Ishikawa (cell line): ENCODE measurements at regions not wholly inside any gene's neighbourhood (a gene's known extent, or its start where the extent isn't known, plus 50 kb on each side); places are given as distances from the start of the nearest gene placed in this dataset.

Source experiments
- CEBPB ChIP-seq: IDR thresholded peaks from 2 replicates; pipeline ENCODE4 v1.6.1; 2012
- CREB1 ChIP-seq: IDR thresholded peaks from 2 replicates; pipeline ENCODE4 v1.6.1; 2012; ENCODE audit warnings: low read depth
- EGR1 ChIP-seq: IDR thresholded peaks from 2 replicates; pipeline ENCODE4 v1.6.1; 2012
- EP300 ChIP-seq: IDR thresholded peaks from 2 replicates; pipeline ENCODE4 v1.6.1; 2012; ENCODE audit warnings: borderline replicate concordance
- FOXM1 ChIP-seq: IDR thresholded peaks from 2 replicates; pipeline ENCODE4 v1.6.1; 2012; ENCODE audit warnings: low read depth, borderline replicate concordance
- MAX ChIP-seq: IDR thresholded peaks from 2 replicates; pipeline ENCODE4 v1.6.1; 2012
- NFIC ChIP-seq: IDR thresholded peaks from 2 replicates; pipeline ENCODE4 v1.6.1; 2012
- RAD21 ChIP-seq: IDR thresholded peaks from 2 replicates; pipeline ENCODE4 v1.6.1; 2012; ENCODE audit warnings: low read depth
- REST ChIP-seq: IDR thresholded peaks from 2 replicates; pipeline ENCODE4 v1.6.1; 2012; ENCODE audit warnings: low read depth, mild to moderate bottlenecking
- TAF1 ChIP-seq: IDR thresholded peaks from 2 replicates; pipeline ENCODE4 v1.6.1; 2012; ENCODE audit warnings: low read depth, mild to moderate bottlenecking
- TCF12 ChIP-seq: IDR thresholded peaks from 2 replicates; pipeline ENCODE4 v1.6.1; 2012; ENCODE audit warnings: low read depth
- TEAD4 ChIP-seq: IDR thresholded peaks from 2 replicates; pipeline ENCODE4 v1.6.1; 2012
- USF1 ChIP-seq: IDR thresholded peaks from 2 replicates; pipeline ENCODE4 v1.6.1; 2012
- YY1 ChIP-seq: IDR thresholded peaks from 2 replicates; pipeline ENCODE4 v1.6.1; 2012; ENCODE audit warnings: low read depth
- ZBTB7A ChIP-seq: IDR thresholded peaks from 2 replicates; pipeline ENCODE4 v1.6.1; 2012; ENCODE audit warnings: low read depth

DNA sequence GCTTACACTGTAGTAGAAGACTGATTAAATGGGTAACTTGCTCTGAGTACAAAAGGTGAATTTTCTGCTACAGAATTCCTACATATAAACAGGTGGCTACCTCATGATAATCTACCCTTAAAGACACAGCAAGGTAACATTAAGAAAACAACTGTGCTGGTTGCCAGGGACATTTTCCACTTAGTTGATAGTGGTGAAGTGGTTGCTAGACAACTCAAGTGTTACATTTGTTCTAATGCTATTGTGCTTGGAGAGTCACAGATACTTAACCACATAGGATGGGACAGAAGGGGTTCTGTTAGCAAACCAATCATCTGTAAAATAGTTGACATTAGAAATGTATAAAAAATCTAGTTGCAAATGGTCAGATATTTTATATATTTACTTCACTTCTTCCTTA, 870.3 kb upstream of the SEL1L start:
- no peak for TF ChIP-seq YY1
- no peak for TF ChIP-seq TAF1
- no peak for TF ChIP-seq ZBTB7A
- TF ChIP-seq CREB1, result no peak

DNA sequence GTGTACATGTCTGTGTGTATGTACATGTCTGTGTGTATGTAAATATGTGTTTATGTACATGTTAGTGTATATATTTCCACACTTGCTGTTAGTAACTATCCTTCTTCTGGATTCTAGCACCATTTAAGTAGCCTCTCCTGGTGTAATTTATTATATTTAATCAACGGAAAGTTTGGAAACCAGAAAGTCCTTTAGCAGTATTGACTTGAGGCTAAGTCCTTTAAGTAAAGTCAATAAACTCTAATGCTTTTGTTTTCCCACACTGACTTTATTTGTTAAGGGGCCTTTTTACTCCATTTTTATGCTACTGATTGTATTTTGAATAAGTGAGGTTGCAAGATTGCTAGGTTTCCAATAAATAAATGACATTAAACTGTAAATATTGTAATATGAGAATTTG, 876.4 kb upstream of the SEL1L start:
- TF ChIP-seq FOXM1 (no peak), CREB1 (no peak), CEBPB (no peak), RAD21 (no peak), ZBTB7A (no peak), YY1 (no peak), TEAD4 (no peak), TCF12 (no peak), USF1 (no peak), EGR1 (no peak), REST (no peak)

DNA sequence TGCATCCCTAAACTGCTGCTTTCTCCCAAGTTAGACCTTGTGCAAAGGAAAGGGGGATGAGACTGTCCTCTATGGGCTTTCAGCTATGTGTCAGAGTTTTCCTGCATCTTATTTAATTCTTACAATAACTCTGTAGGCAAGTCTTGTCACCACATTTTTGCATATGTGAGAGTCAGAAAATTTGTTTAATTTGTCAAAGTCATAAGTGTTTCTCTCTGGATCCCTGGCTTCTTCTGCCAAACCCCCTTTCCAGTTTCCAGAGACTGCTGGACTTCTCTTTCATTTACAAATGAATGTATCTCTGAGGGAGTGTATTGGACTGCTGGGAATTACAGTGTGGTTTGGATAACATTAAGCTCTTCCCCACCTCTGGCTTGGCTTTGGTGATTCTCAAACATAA, 877.6 kb upstream of the SEL1L start:
- TF ChIP-seq REST (no peak), EP300 (no peak), TAF1 (no peak), NFIC (no peak), TEAD4 (no peak), RAD21 (no peak), MAX (no peak)

DNA sequence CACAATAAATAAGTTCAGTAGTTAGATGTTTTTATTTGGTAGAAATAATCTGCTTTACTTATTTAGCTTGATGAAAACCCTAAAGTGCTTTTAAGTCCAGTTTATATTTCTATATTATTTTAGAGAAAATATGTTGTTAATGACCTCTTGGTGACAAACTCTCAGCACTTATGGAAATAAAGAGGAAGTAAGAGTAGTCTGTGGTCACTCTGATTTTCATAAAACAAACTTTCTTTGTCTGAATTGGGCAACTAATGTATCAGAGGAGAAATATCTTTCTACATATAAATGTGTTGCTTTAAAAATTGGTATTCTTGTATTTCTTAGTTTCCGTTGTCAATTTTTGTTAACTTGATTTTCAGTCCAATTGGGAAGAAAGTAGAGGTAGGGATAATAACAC, 878.9 kb upstream of the SEL1L start:
- TF ChIP-seq NFIC, result no peak
- no peak for TF ChIP-seq ZBTB7A
- TF ChIP-seq TCF12, result no peak
- TF ChIP-seq TEAD4, result no peak
- TF ChIP-seq USF1, result no peak
- TF ChIP-seq FOXM1, result no peak
- TF ChIP-seq MAX, result no peak
- TF ChIP-seq CEBPB, result no peak
- no peak for TF ChIP-seq EP300
- no peak for TF ChIP-seq REST
- no peak for TF ChIP-seq TAF1

- TF ChIP-seq YY1 (no peak), FOXM1 (no peak), MAX (no peak), TEAD4 (no peak), EP300 (no peak), REST (no peak), NFIC (no peak), RAD21 (no peak), TCF12 (no peak), CEBPB (no peak), CREB1 (no peak), USF1 (no peak), ZBTB7A (no peak)
Observed at GRCh38 chr14:82414853-82415539, 881.3 kb upstream of the SEL1L start.
